HFF-Myc (cell line): ENCODE measurements at regions not wholly inside any gene's neighbourhood (a gene's known extent, or its start where the extent isn't known, plus 50 kb on each side); places are given as distances from the start of the nearest gene placed in this dataset.

Experiments
- DNase-seq: peaks from one replicate; pipeline ENCODE4 v3.0.0-alpha.2; 2011; ENCODE audit warnings: low read depth; ENCODE audit errors: extremely low read depth
- H3K4me3 ChIP-seq: replicated peaks from 2 replicates; pipeline ENCODE4 v1.5.1; 2011; ENCODE audit warnings: low read depth, mild to moderate bottlenecking, control low read depth, low read length
- TF ChIP-seq, protein P1 (sequence below): IDR thresholded peaks from 2 replicates; pipeline ENCODE4 v1.5.1; 2012; ENCODE audit warnings: mild to moderate bottlenecking, low read depth, low read length, control low read depth; ENCODE audit errors: missing control alignments

DNA sequence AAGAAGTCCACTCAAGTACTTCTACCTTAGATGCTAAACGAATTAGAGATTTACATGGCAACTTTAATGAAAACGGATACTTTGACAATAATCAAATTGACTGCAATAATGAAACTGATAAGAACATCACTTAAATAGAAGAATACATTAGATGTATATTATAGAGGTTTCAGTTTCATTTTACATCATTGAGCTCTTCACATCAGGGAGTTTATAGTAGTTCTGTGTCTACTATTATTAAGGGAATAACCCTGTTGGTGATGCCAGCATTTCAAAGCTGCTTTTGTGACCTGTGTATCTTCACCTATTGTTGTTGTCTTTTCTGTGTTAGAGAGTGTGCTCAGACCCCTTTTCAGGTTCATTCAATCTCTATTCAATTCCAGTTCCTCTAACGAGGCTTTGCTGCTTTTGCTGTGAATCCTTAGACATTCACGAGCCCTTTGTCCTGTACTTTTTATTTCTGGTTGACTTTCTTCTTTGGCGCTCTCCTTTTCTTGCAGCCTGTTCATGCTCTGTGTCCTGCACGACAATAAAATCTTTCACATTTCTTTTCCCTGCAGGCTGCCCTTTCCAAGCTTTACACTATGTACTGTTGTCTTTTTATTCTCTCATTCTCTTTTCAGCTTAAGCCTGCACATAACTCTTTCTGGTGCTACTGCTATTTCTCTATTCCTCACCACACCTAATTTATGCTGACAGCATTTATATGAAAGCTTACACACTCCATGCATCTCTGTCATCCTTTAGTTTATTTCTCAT lies 232.1 kb downstream of the CPE start:
- H3K4me3 ChIP-seq, result no peak overlapping the region
- DNase-seq, result no peak
- TF ChIP-seq, protein P1, sequence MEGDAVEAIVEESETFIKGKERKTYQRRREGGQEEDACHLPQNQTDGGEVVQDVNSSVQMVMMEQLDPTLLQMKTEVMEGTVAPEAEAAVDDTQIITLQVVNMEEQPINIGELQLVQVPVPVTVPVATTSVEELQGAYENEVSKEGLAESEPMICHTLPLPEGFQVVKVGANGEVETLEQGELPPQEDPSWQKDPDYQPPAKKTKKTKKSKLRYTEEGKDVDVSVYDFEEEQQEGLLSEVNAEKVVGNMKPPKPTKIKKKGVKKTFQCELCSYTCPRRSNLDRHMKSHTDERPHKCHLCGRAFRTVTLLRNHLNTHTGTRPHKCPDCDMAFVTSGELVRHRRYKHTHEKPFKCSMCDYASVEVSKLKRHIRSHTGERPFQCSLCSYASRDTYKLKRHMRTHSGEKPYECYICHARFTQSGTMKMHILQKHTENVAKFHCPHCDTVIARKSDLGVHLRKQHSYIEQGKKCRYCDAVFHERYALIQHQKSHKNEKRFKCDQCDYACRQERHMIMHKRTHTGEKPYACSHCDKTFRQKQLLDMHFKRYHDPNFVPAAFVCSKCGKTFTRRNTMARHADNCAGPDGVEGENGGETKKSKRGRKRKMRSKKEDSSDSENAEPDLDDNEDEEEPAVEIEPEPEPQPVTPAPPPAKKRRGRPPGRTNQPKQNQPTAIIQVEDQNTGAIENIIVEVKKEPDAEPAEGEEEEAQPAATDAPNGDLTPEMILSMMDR, result no peak

DNA sequence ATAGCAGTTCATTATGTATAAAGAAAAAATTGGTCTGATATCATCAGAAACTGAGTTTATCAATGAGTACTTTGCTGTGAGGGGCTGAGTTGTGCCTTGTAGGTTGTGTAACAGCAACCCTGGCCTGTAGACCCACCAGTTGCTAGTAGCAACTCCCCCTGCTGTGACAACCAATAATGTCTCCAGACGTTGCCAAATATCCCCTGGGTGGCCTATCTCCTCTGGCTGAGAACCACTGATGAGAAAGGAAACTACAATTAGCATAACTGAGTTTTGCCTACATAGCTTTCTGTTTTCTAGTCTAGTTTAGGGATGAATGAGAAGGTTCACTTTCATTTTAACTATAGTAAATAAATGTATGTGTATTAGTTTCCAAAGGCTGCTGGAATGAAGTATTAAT lies 234.1 kb downstream of the CPE start:
- no peak for DNase-seq
- TF ChIP-seq, protein P1, result no peak
- no peak overlapping the region for H3K4me3 ChIP-seq

DNA sequence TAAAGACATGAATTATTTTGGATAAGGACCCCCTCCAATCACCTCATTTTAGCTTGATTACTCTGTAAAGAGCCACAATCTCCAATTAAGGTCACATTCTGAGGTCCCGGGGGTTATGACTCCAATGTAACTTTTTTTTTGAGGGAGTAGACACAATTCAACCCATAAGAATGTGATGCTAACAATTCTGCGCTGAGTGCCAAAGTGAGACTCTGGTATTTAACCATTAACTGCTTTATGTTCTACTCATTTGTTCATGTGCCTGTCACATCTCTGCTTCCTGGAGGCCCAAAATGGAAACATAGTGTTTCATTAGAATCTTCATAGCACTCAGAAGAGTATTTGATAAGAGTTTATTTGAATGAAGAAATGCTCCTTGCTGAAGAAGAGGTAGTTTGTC lies 234.8 kb downstream of the CPE start:
- H3K4me3 ChIP-seq, result no peak overlapping the region
- no peak for DNase-seq
- TF ChIP-seq, protein P1, result no peak

DNA sequence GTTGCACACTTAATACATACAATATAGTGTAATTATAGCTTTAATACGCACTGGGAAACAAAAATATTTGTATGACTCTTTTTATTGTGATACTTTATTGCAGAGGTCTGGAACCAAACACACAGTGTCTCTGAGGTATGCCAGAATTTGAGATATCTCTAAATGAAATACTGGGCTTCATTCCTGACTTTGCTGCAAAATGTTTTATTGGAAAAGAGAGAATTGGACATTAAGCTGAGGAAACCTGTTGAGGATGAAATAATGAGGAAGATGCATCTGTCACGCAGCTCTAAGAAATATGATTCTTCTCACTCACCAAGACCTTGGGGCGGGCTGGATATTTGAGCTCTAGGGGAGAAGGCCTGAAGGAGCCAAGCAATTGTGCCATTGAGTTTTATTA lies 242.1 kb downstream of the CPE start:
- H3K4me3 ChIP-seq, result no peak overlapping the region
- TF ChIP-seq, protein P1, result no peak
- DNase-seq, result no peak

DNA sequence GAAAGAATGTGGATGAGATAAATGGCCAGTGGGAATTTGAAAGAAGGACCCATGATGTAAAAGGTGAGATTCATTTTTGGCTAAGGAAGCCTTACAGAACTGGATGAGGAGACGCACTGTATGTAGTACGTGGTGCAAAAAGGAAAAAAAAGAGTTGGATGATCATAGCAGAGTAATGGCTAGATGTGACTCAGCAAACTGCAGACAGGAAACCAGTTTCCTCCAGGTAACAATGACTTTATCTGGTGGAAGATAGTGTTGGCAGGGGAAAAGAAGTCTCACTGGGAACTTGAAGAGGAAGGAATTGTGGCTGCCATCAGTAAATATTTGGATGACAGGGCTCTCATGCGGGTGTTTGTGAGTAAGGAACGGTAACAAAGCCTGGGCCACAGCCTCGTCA lies 243.2 kb downstream of the CPE start:
- TF ChIP-seq, protein P1, result no peak
- H3K4me3 ChIP-seq, result no peak overlapping the region
- DNase-seq, result no peak

DNA sequence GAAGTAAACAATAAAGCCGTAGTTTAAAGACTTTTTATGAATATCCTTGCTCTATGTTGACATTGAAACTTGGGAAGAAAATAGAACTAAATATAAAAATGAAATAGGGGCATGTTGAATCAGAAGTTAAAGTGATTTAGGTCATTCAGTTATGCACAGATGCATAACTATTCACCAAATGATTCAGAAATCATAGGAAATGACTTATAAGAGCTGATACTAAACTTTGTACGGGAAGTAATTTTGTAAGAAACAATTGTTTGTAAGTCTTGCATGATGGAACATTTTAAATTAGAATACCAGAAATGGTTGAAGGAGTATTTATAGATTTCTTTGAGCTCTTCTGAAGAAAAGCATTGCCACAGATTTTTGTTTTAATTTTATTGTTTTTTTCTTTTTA lies 246.5 kb downstream of the CPE start:
- TF ChIP-seq, protein P1, result no peak
- DNase-seq, result no peak
- no peak overlapping the region for H3K4me3 ChIP-seq

DNA sequence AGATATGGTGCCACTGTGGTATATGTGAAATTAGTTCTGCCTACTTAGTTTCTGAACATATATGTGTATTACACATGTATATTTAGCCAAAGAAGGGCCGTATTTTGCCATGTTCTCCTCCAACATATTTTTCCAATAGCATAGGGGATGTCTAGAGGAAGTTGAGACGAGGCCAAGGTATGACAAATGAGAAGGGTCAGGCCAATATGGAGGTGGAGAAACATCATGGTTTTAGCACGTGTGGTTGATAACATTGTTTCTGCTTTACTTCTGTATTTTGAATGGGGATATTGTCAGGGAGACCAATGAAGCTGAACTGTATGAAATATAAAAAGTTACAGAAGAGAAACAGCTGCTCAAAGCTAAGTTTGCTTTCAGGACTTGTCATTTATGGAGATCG lies 246.7 kb upstream of the TLL1 start:
- no peak overlapping the region for H3K4me3 ChIP-seq
- DNase-seq, result no peak
- TF ChIP-seq, protein P1, result no peak
